GM19351 (cell line): ENCODE measurements at regions not wholly inside any gene's neighbourhood (a gene's known extent, or its start where the extent isn't known, plus 50 kb on each side); places are given as distances from the start of the nearest gene placed in this dataset.
"Not testable (repeated sequence)": the region's sequence is repeated elsewhere in the genome, so short reads cannot be mapped to it uniquely, and the experiment has no call there.

ENCODE experiments used
- ATAC-seq: cut with Tn5 transposase; IDR thresholded peaks from one replicate; pipeline ENCODE4 v1.9.1; 2021; ENCODE audit warnings: mild to moderate bottlenecking, moderate library complexity; ENCODE audit not compliant: unreplicated experiment

- ATAC-seq: no peak
Measured at GRCh38 chr7:49453486-49453885, 320.0 kb upstream of the VWC2 start.

- no peak for ATAC-seq
Measured at GRCh38 chr7:49479441-49479840, 294.0 kb upstream of the VWC2 start.

GRCh38 chr7:49479936-49480544 lies 293.4 kb upstream of the VWC2 start:
- ATAC-seq: no peak

GRCh38 chr7:49481075-49481474 lies 292.4 kb upstream of the VWC2 start:
- ATAC-seq: no peak

GRCh38 chr7:49483142-49483541 lies 290.3 kb upstream of the VWC2 start:
- peak; percentile 77 for ATAC-seq

- no peak for ATAC-seq
Measured at GRCh38 chr7:49486974-49487829, 286.2 kb upstream of the VWC2 start.

- ATAC-seq: no peak
Measured at GRCh38 chr7:49487830-49488140, 285.7 kb upstream of the VWC2 start.

GRCh38 chr7:49488573-49488972 lies 284.9 kb upstream of the VWC2 start:
- no peak for ATAC-seq

GRCh38 chr7:49497471-49497870 lies 276.0 kb upstream of the VWC2 start:
- ATAC-seq: peak; percentile 79

GRCh38 chr7:49500741-49501140 lies 272.7 kb upstream of the VWC2 start:
- ATAC-seq: no peak

GRCh38 chr7:49507206-49507605 lies 266.2 kb upstream of the VWC2 start:
- not testable (repeated sequence) for ATAC-seq

GRCh38 chr7:49513911-49514310 lies 259.5 kb upstream of the VWC2 start:
- ATAC-seq: no peak

GRCh38 chr7:49520951-49521350 lies 252.5 kb upstream of the VWC2 start:
- ATAC-seq: no peak

GRCh38 chr7:49522111-49522510 lies 251.3 kb upstream of the VWC2 start:
- ATAC-seq: no peak

GRCh38 chr7:49523870-49524269 lies 249.6 kb upstream of the VWC2 start:
- no peak for ATAC-seq

GRCh38 chr7:49527182-49527581 lies 246.3 kb upstream of the VWC2 start:
- no peak for ATAC-seq

- ATAC-seq: no peak
Measured at GRCh38 chr7:49530481-49530880, 243.0 kb upstream of the VWC2 start.

GRCh38 chr7:49563693-49564378 lies 209.6 kb upstream of the VWC2 start:
- ATAC-seq: peak; percentile 49

- peak; percentile 97 for ATAC-seq
Measured at GRCh38 chr7:49564379-49564714, 209.1 kb upstream of the VWC2 start.

GRCh38 chr7:49577576-49577975 lies 195.9 kb upstream of the VWC2 start:
- no peak for ATAC-seq

GRCh38 chr7:49579408-49579807 lies 194.0 kb upstream of the VWC2 start:
- ATAC-seq: no peak

- ATAC-seq: no peak
Measured at GRCh38 chr7:49580000-49580399, 193.4 kb upstream of the VWC2 start.
